ENCODE measurements at regions not wholly inside any gene's neighbourhood (a gene's known extent, or its start where the extent isn't known, plus 50 kb on each side); places are given as distances from the start of the nearest gene placed in this dataset.

GRCh38 chr14:97757491-97757890 lies 960.3 kb downstream of the VRK1 start:
- TF ChIP-seq, protein P1, sequence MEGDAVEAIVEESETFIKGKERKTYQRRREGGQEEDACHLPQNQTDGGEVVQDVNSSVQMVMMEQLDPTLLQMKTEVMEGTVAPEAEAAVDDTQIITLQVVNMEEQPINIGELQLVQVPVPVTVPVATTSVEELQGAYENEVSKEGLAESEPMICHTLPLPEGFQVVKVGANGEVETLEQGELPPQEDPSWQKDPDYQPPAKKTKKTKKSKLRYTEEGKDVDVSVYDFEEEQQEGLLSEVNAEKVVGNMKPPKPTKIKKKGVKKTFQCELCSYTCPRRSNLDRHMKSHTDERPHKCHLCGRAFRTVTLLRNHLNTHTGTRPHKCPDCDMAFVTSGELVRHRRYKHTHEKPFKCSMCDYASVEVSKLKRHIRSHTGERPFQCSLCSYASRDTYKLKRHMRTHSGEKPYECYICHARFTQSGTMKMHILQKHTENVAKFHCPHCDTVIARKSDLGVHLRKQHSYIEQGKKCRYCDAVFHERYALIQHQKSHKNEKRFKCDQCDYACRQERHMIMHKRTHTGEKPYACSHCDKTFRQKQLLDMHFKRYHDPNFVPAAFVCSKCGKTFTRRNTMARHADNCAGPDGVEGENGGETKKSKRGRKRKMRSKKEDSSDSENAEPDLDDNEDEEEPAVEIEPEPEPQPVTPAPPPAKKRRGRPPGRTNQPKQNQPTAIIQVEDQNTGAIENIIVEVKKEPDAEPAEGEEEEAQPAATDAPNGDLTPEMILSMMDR (IDR thresholded peaks at IDR 0.05): no peak
- TF ChIP-seq POLR2AphosphoS5 (IDR thresholded peaks at IDR 0.05) (no peak), POLR2A (IDR thresholded peaks at IDR 0.05) (no peak)
- no peaks in the 10 kb centered on the region for H3K4me1 ChIP-seq
- no peaks in the 10 kb centered on the region for H3K27me3 ChIP-seq
- no peak overlapping the region for H3K4me3 ChIP-seq
- DNase-seq (ENCODE audit: low spot score in 2 of 2): no peak
- H3K9me3 ChIP-seq: no peaks in the 10 kb centered on the region
- H3K36me3 ChIP-seq: no peaks in the 10 kb centered on the region
- no peak overlapping the region for H3K27ac ChIP-seq
- intact Hi-C loops (cut with DNase I; ENCODE audit: low total_unique reads): no loop called here

- Histone ChIP-seq H3K4me1 (no peaks in the 10 kb centered on the region), H3K27ac (no peak overlapping the region), H3K36me3 (no peaks in the 10 kb centered on the region), H3K9me3 (no peaks in the 10 kb centered on the region), H3K4me3 (no peak overlapping the region), H3K27me3 (no peaks in the 10 kb centered on the region)
- intact Hi-C loops (cut with DNase I; ENCODE audit: low total_unique reads): no loop called here
- DNase-seq (ENCODE audit: low spot score in 2 of 2): no peak
- TF ChIP-seq, protein P1 (IDR thresholded peaks at IDR 0.05): no peak
- TF ChIP-seq POLR2AphosphoS5 (IDR thresholded peaks at IDR 0.05) (no peak), POLR2A (IDR thresholded peaks at IDR 0.05) (no peak)
Observed at GRCh38 chr14:97760050-97760449, 962.9 kb downstream of the VRK1 start.

DNA sequence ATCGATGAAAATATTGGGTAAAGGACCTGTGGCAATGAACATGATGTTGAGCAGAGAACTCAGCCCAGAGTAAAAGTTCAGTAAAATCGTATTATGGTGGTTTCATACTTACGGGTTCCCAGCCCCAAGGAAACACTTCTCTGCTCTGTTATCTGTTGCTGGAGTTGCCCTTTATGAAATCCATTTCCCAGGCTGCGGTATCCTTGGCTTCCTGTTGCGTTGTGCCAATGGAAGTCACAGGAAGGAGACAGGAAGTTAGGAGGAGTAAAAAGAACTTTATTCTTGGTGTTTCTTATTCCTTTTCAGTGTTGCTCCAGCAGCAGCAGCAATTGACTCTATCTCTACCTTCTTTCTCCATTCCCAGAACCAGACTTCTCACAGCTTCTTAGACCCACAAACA lies 965.2 kb downstream of the VRK1 start:
- TF ChIP-seq POLR2A (IDR thresholded peaks at IDR 0.05) (no peak), POLR2AphosphoS5 (IDR thresholded peaks at IDR 0.05) (no peak)
- TF ChIP-seq, protein P1 (IDR thresholded peaks at IDR 0.05): no peak
- Histone ChIP-seq H3K4me1 (no peaks in the 10 kb centered on the region), H3K4me3 (no peak overlapping the region), H3K27ac (no peak overlapping the region), H3K9me3 (no peaks in the 10 kb centered on the region), H3K27me3 (no peaks in the 10 kb centered on the region), H3K36me3 (no peaks in the 10 kb centered on the region)
- intact Hi-C loops (cut with DNase I; ENCODE audit: low total_unique reads): no loop called here
- DNase-seq (ENCODE audit: low spot score in 2 of 2): no peak

DNA sequence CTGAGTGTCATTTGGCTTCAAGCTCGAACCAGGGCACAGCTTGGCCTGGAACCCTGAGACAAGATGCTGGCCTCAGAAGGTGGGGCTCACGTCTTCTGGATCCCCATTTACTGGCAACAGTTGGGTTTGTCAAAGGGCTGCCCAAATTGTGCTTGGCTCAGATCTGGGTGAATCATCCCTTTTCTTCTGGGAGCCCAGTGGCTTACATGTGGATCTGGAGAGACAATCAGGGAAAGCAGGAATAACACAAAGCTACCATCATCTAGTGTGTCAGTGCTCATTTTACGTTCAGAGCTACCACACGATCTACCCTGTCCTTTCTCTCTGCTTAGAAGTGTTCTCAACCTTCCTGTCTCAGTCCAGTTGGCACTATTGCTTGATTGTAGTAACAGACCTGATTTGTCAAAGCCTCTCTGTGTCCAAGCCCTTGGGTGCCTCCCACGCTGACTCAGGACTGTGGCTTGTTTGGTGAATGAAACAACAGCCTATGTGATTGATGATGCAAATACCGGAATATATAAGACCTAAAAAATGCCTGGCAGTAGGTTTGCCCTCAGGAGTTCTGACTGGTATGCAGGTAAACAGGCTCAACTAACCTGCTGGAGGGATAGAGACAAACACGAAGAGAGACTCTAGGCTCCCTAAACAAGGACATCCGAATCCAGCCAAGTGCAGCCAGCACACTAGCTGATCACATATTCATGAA lies 974.3 kb downstream of the VRK1 start:
- Histone ChIP-seq H3K27me3 (no peaks in the 10 kb centered on the region), H3K4me1 (no peaks in the 10 kb centered on the region), H3K4me3 (peak overlapping the region in 1 of 3 donors; percentile 8), H3K36me3 (no peaks in the 10 kb centered on the region), H3K27ac (peak overlapping the region; percentile 87 to 90), H3K9me3 (no peaks in the 10 kb centered on the region)
- intact Hi-C loops (cut with DNase I; ENCODE audit: low total_unique reads): no loop called here
- peak in 1 of 2 donors; percentile 93 for DNase-seq (ENCODE audit: low spot score in 2 of 2)
- peak in 2 of 3 donors; percentile 41 to 71 for TF ChIP-seq POLR2AphosphoS5 (IDR thresholded peaks at IDR 0.05)
- no peak for TF ChIP-seq POLR2A (IDR thresholded peaks at IDR 0.05)
- TF ChIP-seq, protein P1 (IDR thresholded peaks at IDR 0.05): peak in 1 of 3 donors; percentile 19

DNA sequence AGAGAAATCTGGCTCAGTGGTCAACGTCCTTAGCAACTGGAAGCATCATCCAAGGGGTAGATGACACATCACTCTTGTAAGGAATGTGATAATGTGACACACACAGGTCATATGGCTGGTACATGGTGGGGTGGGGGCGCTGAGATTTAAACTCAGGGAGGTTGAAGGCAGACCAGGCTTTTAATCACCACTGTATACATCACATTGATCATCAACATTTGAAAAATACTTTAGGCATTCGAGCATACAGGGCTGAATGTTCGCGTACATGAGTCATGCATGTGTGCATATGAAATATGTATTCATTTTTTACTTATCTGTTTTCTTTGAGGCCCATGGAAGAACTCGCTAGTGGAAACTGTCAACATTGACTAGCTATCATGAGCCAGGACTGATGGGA lies 976.4 kb downstream of the VRK1 start:
- Histone ChIP-seq H3K4me3 (no peak overlapping the region), H3K27me3 (no peaks in the 10 kb centered on the region), H3K27ac (no peak overlapping the region), H3K9me3 (no peaks in the 10 kb centered on the region), H3K4me1 (no peaks in the 10 kb centered on the region), H3K36me3 (no peaks in the 10 kb centered on the region)
- DNase-seq (ENCODE audit: low spot score in 2 of 2): no peak
- TF ChIP-seq POLR2AphosphoS5 (IDR thresholded peaks at IDR 0.05): no peak
- TF ChIP-seq, protein P1 (IDR thresholded peaks at IDR 0.05): no peak
- TF ChIP-seq POLR2A (IDR thresholded peaks at IDR 0.05): no peak
- intact Hi-C loops (cut with DNase I; ENCODE audit: low total_unique reads): no loop called here

All from breast epithelium (tissue), 4 donors.